Ovary (tissue), 7 donors: ENCODE measurements at regions not wholly inside any gene's neighbourhood (a gene's known extent, or its start where the extent isn't known, plus 50 kb on each side); places are given as distances from the start of the nearest gene placed in this dataset.
"Not testable (repeated sequence)": the region's sequence is repeated elsewhere in the genome, so short reads cannot be mapped to it uniquely, and the experiment has no call there.

Experiments
- DNase-seq, 5 donors: peaks; one replicate each; pipeline ENCODE4 v3.0.0-alpha.2; 2019 to 2020
- H3K27ac ChIP-seq, 2 donors: fragments of 200-600 bp; one replicate each; pipeline versions ENCODE4 v1.5.1 to v1.8.0; 2019 to 2022
- H3K27me3 ChIP-seq: fragments of 200-600 bp; one replicate; pipeline ENCODE4 v1.8.0; 2022
- H3K36me3 ChIP-seq: fragments of 200-600 bp; sonication (generic); one replicate; pipeline ENCODE4 v1.5.1; 2019
- H3K4me1 ChIP-seq: one replicate; pipeline ENCODE4 v1.8.1; 2013; ENCODE audit warnings: mild to moderate bottlenecking, moderate library complexity; ENCODE audit not compliant: insufficient read depth
- H3K4me3 ChIP-seq: fragments of 200-600 bp; sonication (generic); one replicate; pipeline ENCODE4 v1.5.1; 2017
- H3K9me3 ChIP-seq, 2 donors: fragments of 200-600 bp in 1 of 2; sonication (generic) in 1 of 2; one replicate each; pipeline versions ENCODE4 v1.5.1 to v1.8.1; 2013 to 2019; ENCODE audit warnings: mild to moderate bottlenecking in 1 of 2, moderate library complexity in 1 of 2
- EP300 ChIP-seq: sonication (generic); formaldehyde crosslinking; IDR thresholded peaks from one replicate; pipeline ENCODE4 v1.6.1; 2017; ENCODE audit warnings: antibody characterized with exemption
- POLR2A ChIP-seq: fragments of 450-650 bp; IDR thresholded peaks from one replicate; pipeline ENCODE4 v1.6.1; 2017; ENCODE audit warnings: antibody characterized with exemption, mild to moderate bottlenecking, moderate library complexity
- WGBS, 3 donors: extraction: QIAGEN DNeasy Blood & Tissue Kit in 1 of 3; methylation state at CpG; one replicate each; pipeline versions ENCODE4 v1.1.5 to v1.1.7; 2013 to 2017; 5-methylcytosine and 5-hydroxymethylcytosine counted together
- intact Hi-C, 4 donors: fragments of 100-400 bp; cut with DNase I; formaldehyde crosslinking; loops; one replicate each; pipeline versions ENCODE4 v1.11.0 to v1.15.1; 2022 to 2023
- TF ChIP-seq, protein P1 (sequence below), 3 donors: fragments of 450-650 bp in 2 of 3; fragments of 200-600 bp in 1 of 3; IDR thresholded peaks; one replicate each; pipeline versions ENCODE4 v1.5.1 to v1.8.0; 2016 to 2022; ENCODE audit warnings: antibody characterized with exemption in 3 of 3, mild to moderate bottlenecking in 1 of 3
- donor health status: DM: no; HTN: no; CAD: no; lungs with moderate emphysema.
- donor health status: DM: no; HTN: no; CAD: no.
- donor health status: Bipolar disorder and iron deficiency.
- donor health status: DM: no; HTN: no; CAD: no.
- donor health status: DM: yes; HTN: yes; CAD: no.

DNA sequence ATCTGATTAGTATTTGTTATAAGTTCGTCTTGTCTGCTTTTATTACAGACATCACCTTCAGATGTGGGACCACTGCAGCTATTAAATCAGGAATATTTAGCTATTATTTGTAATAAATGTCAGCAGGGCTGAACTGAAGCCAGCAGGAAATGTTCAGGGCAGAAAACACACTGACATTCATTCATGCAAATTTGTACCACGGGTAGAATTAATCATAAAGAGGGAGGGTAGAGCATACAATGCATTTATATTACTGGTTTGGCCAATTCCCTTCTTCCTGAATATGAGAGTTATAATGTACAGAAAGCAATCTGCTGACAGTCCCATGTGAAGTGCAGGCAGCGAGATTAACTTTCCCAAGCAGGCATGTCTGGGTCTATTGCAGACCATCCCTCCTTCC, 117.3 kb upstream of the NUDT12 start:
- no peak for DNase-seq
- no peaks in the 10 kb centered on the region for H3K9me3 ChIP-seq
- no peak overlapping the region for H3K4me3 ChIP-seq
- WGBS, 3 donors, result 48 to 53% (median 49%) methylated on average over 3 of the region's 3 CpGs
- no peaks in the 10 kb centered on the region for H3K36me3 ChIP-seq
- no peaks in the 10 kb centered on the region for H3K4me1 ChIP-seq
- H3K27me3 ChIP-seq, result no peaks in the 10 kb centered on the region
- TF ChIP-seq POLR2A, result no peak
- TF ChIP-seq, protein P1, sequence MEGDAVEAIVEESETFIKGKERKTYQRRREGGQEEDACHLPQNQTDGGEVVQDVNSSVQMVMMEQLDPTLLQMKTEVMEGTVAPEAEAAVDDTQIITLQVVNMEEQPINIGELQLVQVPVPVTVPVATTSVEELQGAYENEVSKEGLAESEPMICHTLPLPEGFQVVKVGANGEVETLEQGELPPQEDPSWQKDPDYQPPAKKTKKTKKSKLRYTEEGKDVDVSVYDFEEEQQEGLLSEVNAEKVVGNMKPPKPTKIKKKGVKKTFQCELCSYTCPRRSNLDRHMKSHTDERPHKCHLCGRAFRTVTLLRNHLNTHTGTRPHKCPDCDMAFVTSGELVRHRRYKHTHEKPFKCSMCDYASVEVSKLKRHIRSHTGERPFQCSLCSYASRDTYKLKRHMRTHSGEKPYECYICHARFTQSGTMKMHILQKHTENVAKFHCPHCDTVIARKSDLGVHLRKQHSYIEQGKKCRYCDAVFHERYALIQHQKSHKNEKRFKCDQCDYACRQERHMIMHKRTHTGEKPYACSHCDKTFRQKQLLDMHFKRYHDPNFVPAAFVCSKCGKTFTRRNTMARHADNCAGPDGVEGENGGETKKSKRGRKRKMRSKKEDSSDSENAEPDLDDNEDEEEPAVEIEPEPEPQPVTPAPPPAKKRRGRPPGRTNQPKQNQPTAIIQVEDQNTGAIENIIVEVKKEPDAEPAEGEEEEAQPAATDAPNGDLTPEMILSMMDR (IDR thresholded peaks at IDR 0.05), result no peak
- TF ChIP-seq EP300, result no peak
- intact Hi-C loops, result no loop called here
- no peak overlapping the region for H3K27ac ChIP-seq

DNA sequence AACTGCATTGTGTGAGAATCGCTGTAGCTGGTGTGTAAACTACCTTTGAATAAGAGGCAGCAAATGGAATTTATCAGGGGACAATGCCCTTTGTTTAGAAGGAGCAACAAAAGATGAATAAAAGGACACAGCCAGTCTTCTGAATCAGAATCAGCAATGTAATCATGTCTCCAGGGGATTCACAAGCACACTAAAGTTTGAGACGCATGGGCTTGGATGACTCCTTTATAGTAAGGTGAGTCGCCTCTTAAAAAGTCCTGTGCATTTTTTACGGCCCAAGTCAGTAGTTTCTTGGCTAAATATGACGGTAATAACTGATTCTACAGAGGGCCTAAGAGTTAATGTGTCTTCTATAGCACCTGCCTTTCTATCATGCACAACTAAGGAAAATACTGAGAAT, 113.6 kb upstream of the NUDT12 start:
- H3K4me1 ChIP-seq, H3K9me3 ChIP-seq, DNase-seq, H3K36me3 ChIP-seq, H3K27me3 ChIP-seq, H3K27ac ChIP-seq, H3K4me3 ChIP-seq, intact Hi-C loops: not testable (repeated sequence)
- 67 to 83% (median 71%) methylated on average over 4 to 5 of the region's 5 CpGs for WGBS, 3 donors

DNA sequence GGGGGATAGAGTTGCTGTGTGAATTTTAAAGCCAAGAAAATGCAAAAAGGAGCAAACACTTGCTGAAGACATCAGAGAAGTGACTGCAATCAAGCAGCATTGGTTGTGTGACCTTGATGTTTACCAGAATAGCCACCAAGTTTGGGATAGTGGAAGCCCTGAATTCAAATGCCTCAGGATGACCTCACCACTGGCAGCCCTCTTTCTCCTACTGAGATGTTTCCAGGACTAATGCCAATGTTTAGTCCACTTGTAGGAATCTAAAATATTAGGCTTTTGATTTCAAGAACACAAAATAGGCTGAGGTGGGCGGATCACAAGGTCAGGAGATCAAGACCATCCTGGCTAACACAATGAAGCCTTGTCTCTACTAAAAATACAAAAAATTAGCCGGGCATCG, 112.2 kb upstream of the NUDT12 start:
- Histone ChIP-seq H3K27ac (no peak overlapping the region), H3K4me1 (no peaks in the 10 kb centered on the region), H3K27me3 (no peaks in the 10 kb centered on the region), H3K4me3 (no peak overlapping the region), H3K9me3 (no peaks in the 10 kb centered on the region), H3K36me3 (no peaks in the 10 kb centered on the region)
- intact Hi-C loops, result no loop called here
- WGBS, 3 donors, result 16 to 57% (median 23%) methylated on average over 3 of the region's 3 CpGs
- TF ChIP-seq, protein P1 (IDR thresholded peaks at IDR 0.05), result no peak
- TF ChIP-seq POLR2A (no peak), EP300 (no peak)
- DNase-seq, result no peak

- DNase-seq, result no peak
- TF ChIP-seq, protein P1 (IDR thresholded peaks at IDR 0.05), result no peak
- TF ChIP-seq POLR2A (no peak), EP300 (no peak)
- H3K36me3 ChIP-seq, result no peaks in the 10 kb centered on the region
- intact Hi-C loops, result no loop called here
- H3K27ac ChIP-seq, result no peak overlapping the region
- H3K4me3 ChIP-seq, result no peak overlapping the region
- H3K27me3 ChIP-seq, result no peaks in the 10 kb centered on the region
- H3K9me3 ChIP-seq, result no peaks in the 10 kb centered on the region
- no peaks in the 10 kb centered on the region for H3K4me1 ChIP-seq
- 77 to 89% (median 84%) methylated on average over 1 of the region's 1 CpG for WGBS, 3 donors
These were observed 111.7 kb upstream of the NUDT12 start for GRCh38 chr5:103674251-103674650.

- intact Hi-C loops, result no loop called here
- Histone ChIP-seq H3K4me3 (no peak overlapping the region), H3K27me3 (no peaks in the 10 kb centered on the region), H3K27ac (no peak overlapping the region), H3K4me1 (no peaks in the 10 kb centered on the region), H3K9me3 (no peaks in the 10 kb centered on the region), H3K36me3 (no peaks in the 10 kb centered on the region)
- no peak for DNase-seq
- WGBS, 3 donors, result 90 to 96% (median 93%) methylated on average over 5 of the region's 5 CpGs
- TF ChIP-seq POLR2A, result no peak
- TF ChIP-seq, protein P1 (IDR thresholded peaks at IDR 0.05), result no peak
- no peak for TF ChIP-seq EP300
These were observed 107.0 kb upstream of the NUDT12 start for GRCh38 chr5:103669615-103670014.
